ENCODE measurements at regions not wholly inside any gene's neighbourhood (a gene's known extent, or its start where the extent isn't known, plus 50 kb on each side); places are given as distances from the start of the nearest gene placed in this dataset.

DNA sequence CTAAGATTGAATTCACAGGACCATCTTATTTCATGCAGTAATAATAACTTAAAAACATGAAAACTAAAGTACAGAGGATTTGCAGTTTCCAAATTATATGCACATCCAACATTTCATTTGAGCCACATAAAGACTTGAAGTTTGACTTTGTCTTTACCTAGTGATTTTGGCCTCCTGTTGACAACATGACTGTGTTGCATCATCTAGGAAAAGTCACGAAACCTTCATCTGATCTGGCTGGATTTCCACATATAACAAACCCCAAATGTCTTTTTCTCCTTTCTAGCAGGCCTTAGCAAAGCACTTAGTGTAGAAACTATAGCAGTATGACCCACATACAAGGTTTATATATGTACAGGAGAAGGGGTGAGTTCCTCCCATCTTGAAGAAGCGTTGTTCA, 406.5 kb upstream of the CDH5 start:
- Histone ChIP-seq H3K4me3 (replicated peaks in 1 of 2; ENCODE audit: low read depth in 1 of 2, low read length in 2 of 2) (no peak overlapping the region), H3K27ac (ENCODE audit: low read depth, low read length) (no peak overlapping the region), H3K9ac (ENCODE audit: low read length) (no peak overlapping the region), H3K79me2 (ENCODE audit: insufficient read depth, low read length) (no peaks in the 10 kb centered on the region), H3K4me1 (ENCODE audit: control insufficient read depth in 1 of 2, insufficient read depth in 2 of 2, low read length in 2 of 2) (no peaks in the 10 kb centered on the region), H3K27me3 (ENCODE audit: insufficient read depth, low read length) (peaks cover 17% of the 10 kb centered on the region; the same call in 1 of the 2 replicates), H3K9me2 (ENCODE audit: insufficient read depth) (no peaks in the 10 kb centered on the region), H2AFZ (ENCODE audit: low read depth, low read length, poor library complexity, severe bottlenecking) (no peak overlapping the region), H3K36me3 (ENCODE audit: control insufficient read depth in 1 of 2, insufficient read depth in 2 of 2, low read length in 2 of 2) (no peaks in the 10 kb centered on the region), H3K9me3 (ENCODE audit: control insufficient read depth in 1 of 2, insufficient read depth in 1 of 2, low read depth in 1 of 2, low read length in 2 of 2) (no peaks in the 10 kb centered on the region), H4K20me1 (ENCODE audit: insufficient read depth) (no peaks in the 10 kb centered on the region), H3K4me2 (ENCODE audit: low read length) (no peak overlapping the region)
- DNase-seq (ENCODE audit: low read depth, low spot score) (no peak), ATAC-seq (no peak)
- RAD21 ChIA-PET (ENCODE audit: low non-redundant PET in 1 of 2, low total read pairs in 2 of 2, uncharacterized antibody in 2 of 2, unreplicated experiment in 2 of 2) = no interaction called here
- POLR2A ChIA-PET = no interaction called here
- no peak for TF ChIP-seq POLR2AphosphoS5 (IDR thresholded peaks at IDR 0.05; ENCODE audit: low read depth, low read length)
- TF ChIP-seq, protein P1, sequence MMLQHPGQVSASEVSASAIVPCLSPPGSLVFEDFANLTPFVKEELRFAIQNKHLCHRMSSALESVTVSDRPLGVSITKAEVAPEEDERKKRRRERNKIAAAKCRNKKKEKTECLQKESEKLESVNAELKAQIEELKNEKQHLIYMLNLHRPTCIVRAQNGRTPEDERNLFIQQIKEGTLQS (IDR thresholded peaks at IDR 0.05) = no peak
- no peak for TF ChIP-seq RAD21 (IDR thresholded peaks at IDR 0.05; ENCODE audit: low read depth)
- TF ChIP-seq SIN3A (IDR thresholded peaks at IDR 0.05; ENCODE audit: low read depth) = no peak
- TF ChIP-seq, protein P2, sequence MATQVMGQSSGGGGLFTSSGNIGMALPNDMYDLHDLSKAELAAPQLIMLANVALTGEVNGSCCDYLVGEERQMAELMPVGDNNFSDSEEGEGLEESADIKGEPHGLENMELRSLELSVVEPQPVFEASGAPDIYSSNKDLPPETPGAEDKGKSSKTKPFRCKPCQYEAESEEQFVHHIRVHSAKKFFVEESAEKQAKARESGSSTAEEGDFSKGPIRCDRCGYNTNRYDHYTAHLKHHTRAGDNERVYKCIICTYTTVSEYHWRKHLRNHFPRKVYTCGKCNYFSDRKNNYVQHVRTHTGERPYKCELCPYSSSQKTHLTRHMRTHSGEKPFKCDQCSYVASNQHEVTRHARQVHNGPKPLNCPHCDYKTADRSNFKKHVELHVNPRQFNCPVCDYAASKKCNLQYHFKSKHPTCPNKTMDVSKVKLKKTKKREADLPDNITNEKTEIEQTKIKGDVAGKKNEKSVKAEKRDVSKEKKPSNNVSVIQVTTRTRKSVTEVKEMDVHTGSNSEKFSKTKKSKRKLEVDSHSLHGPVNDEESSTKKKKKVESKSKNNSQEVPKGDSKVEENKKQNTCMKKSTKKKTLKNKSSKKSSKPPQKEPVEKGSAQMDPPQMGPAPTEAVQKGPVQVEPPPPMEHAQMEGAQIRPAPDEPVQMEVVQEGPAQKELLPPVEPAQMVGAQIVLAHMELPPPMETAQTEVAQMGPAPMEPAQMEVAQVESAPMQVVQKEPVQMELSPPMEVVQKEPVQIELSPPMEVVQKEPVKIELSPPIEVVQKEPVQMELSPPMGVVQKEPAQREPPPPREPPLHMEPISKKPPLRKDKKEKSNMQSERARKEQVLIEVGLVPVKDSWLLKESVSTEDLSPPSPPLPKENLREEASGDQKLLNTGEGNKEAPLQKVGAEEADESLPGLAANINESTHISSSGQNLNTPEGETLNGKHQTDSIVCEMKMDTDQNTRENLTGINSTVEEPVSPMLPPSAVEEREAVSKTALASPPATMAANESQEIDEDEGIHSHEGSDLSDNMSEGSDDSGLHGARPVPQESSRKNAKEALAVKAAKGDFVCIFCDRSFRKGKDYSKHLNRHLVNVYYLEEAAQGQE (IDR thresholded peaks at IDR 0.05; ENCODE audit: low read depth) = no peak
- no peak for TF ChIP-seq JUND (IDR thresholded peaks at IDR 0.05)
- no peak for TF ChIP-seq CBX3 (IDR thresholded peaks at IDR 0.05; ENCODE audit: low read depth)
- TF ChIP-seq YY1 (IDR thresholded peaks at IDR 0.05; ENCODE audit: extremely low read depth, insufficient replicate concordance, low read depth, low read length) = no peak
- TF ChIP-seq MAX (IDR thresholded peaks at IDR 0.05) = no peak
- TF ChIP-seq ZBTB33 (IDR thresholded peaks at IDR 0.05; ENCODE audit: extremely low read depth, insufficient replicate concordance, low read length) = no peak
- no peak for TF ChIP-seq EZH2 (IDR thresholded peaks at IDR 0.05)
- TF ChIP-seq EGR1 (IDR thresholded peaks at IDR 0.05; ENCODE audit: low read depth) = no peak
- no peak for TF ChIP-seq SRF (IDR thresholded peaks at IDR 0.05; ENCODE audit: low read depth)
- intact Hi-C loops (cut with micrococcal nuclease) = no loop called here
- CTCF ChIA-PET = no interaction called here
- BruUV-seq (replicated peaks) = no TSS peak
